SHP77 (cell line): ENCODE measurements at regions not wholly inside any gene's neighbourhood (a gene's known extent, or its start where the extent isn't known, plus 50 kb on each side); places are given as distances from the start of the nearest gene placed in this dataset.

Experiments
- DNase-seq, 2 experiments: peaks; one replicate each; lab custom pipeline; 2025; lab: John Stamatoyannopoulos, UW

- no peak for DNase-seq
Measured at GRCh38 chr11:69994810-69995209, 83.3 kb upstream of the ANO1 start.

- DNase-seq = no peak
Measured at GRCh38 chr11:69995697-69996096, 82.4 kb upstream of the ANO1 start.

GRCh38 chr11:69996451-69996850, 81.7 kb upstream of the ANO1 start:
- DNase-seq = no peak

GRCh38 chr11:69997352-69997751, 80.8 kb upstream of the ANO1 start:
- DNase-seq = no peak

- no peak for DNase-seq
Measured at GRCh38 chr11:69999721-70000120, 78.4 kb upstream of the ANO1 start.

- no peak for DNase-seq
Measured at GRCh38 chr11:70000228-70000627, 77.9 kb upstream of the ANO1 start.

GRCh38 chr11:70001246-70001645, 76.9 kb upstream of the ANO1 start:
- no peak for DNase-seq

- no peak for DNase-seq
Measured at GRCh38 chr11:70002433-70002832, 75.7 kb upstream of the ANO1 start.

- no peak for DNase-seq
Measured at GRCh38 chr11:70005107-70005818, 72.9 kb upstream of the ANO1 start.

GRCh38 chr11:70007796-70008195, 70.3 kb upstream of the ANO1 start:
- DNase-seq = no peak

GRCh38 chr11:70010774-70011173, 67.3 kb upstream of the ANO1 start:
- no peak for DNase-seq

GRCh38 chr11:70012134-70012733, 65.9 kb upstream of the ANO1 start:
- DNase-seq = no peak

- DNase-seq = no peak
Measured at GRCh38 chr11:70014291-70014690, 63.8 kb upstream of the ANO1 start.

- DNase-seq = no peak
Measured at GRCh38 chr11:70016666-70017367, 61.3 kb upstream of the ANO1 start.

GRCh38 chr11:70018816-70019215, 59.3 kb upstream of the ANO1 start:
- DNase-seq = no peak

- DNase-seq = no peak
Measured at GRCh38 chr11:70019576-70020011, 58.5 kb upstream of the ANO1 start.

GRCh38 chr11:70020336-70021214, 57.5 kb upstream of the ANO1 start:
- DNase-seq = no peak

- DNase-seq = no peak
Measured at GRCh38 chr11:70021586-70021985, 56.5 kb upstream of the ANO1 start.

GRCh38 chr11:70024036-70024772, 53.9 kb upstream of the ANO1 start:
- DNase-seq = no peak

- no peak for DNase-seq
Measured at GRCh38 chr11:70024773-70025045, 53.4 kb upstream of the ANO1 start.

- no peak for DNase-seq
Measured at GRCh38 chr11:70025308-70025707, 52.8 kb upstream of the ANO1 start.

GRCh38 chr11:70026012-70026411, 52.1 kb upstream of the ANO1 start:
- no peak for DNase-seq
